ENCODE measurements at regions not wholly inside any gene's neighbourhood (a gene's known extent, or its start where the extent isn't known, plus 50 kb on each side); places are given as distances from the start of the nearest gene placed in this dataset.

- no peak for DNase-seq
These were observed 303.6 kb downstream of the UTP18 start for GRCh38 chr17:51563961-51564360.

DNA sequence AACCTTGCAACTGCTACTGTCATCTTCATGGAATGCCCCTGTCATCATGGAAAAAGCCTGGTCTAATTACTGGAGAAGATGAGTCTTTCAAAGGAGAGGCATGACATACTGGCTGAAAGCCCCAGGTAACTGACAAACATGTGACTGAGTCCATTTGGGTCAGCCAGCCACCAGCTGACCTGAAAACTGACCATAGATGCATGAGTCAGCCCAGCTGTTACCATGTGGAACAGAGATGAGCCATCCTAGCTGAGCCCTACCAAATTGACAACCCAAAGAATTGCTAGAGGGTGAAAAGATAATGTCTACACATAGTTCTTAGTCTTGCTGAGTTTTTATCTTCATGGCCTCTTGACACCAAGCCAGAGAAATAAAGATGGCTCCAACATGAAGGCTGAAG lies 311.8 kb downstream of the UTP18 start:
- DNase-seq: no peak
